ENCODE measurements at regions not wholly inside any gene's neighbourhood (a gene's known extent, or its start where the extent isn't known, plus 50 kb on each side); places are given as distances from the start of the nearest gene placed in this dataset.

- no peak for TF ChIP-seq POLR2A (IDR thresholded peaks at IDR 0.05)
- TF ChIP-seq CTCF (IDR thresholded peaks at IDR 0.05), result no peak
These were observed 181.0 kb upstream of the CHST9 start for GRCh38 chr18:27366151-27366550.

Measured in lower leg skin (tissue), 3 donors.